Karpas-422 (cell line): ENCODE measurements at regions not wholly inside any gene's neighbourhood (a gene's known extent, or its start where the extent isn't known, plus 50 kb on each side); places are given as distances from the start of the nearest gene placed in this dataset.

Experiments
- DNase-seq: peaks from one replicate; pipeline ENCODE4 v3.0.0-alpha.2; 2015
- H2AFZ ChIP-seq: fragments of 200-600 bp; sonication (generic); 2 replicates; pipeline ENCODE4 v1.6.1; 2014; ENCODE audit warnings: antibody characterized with exemption, low read length, mixed read lengths
- H3K27ac ChIP-seq: fragments of 200-600 bp; sonication (generic); 2 replicates; pipeline ENCODE4 v1.5.1; 2014; ENCODE audit warnings: mild to moderate bottlenecking, low read length, moderate library complexity
- H3K27me3 ChIP-seq: fragments of 200-600 bp; sonication (generic); 2 replicates; pipeline ENCODE4 v1.6.1; 2014; ENCODE audit warnings: low read length, mixed read lengths
- H3K36me3 ChIP-seq: fragments of 200-600 bp; sonication (generic); 2 replicates; pipeline ENCODE4 v1.6.1; 2014; ENCODE audit warnings: low read length, mixed read lengths; ENCODE audit not compliant: insufficient read depth
- H3K4me1 ChIP-seq: fragments of 200-600 bp; sonication (generic); 2 replicates; pipeline ENCODE4 v1.6.1; 2014; ENCODE audit warnings: mild to moderate bottlenecking, low read length, mixed read lengths
- H3K4me2 ChIP-seq: fragments of 200-600 bp; sonication (generic); 2 replicates; pipeline ENCODE4 v1.6.1; 2014; ENCODE audit warnings: low read length, low read depth, mild to moderate bottlenecking; ENCODE audit not compliant: poor library complexity, severe bottlenecking
- H3K4me3 ChIP-seq: fragments of 200-600 bp; sonication (generic); 2 replicates; pipeline ENCODE4 v1.5.1; 2014; ENCODE audit warnings: mild to moderate bottlenecking, antibody characterized with exemption, low read length, mixed read lengths
- H3K79me2 ChIP-seq: fragments of 200-600 bp; sonication (generic); 2 replicates; pipeline ENCODE4 v1.6.1; 2014; ENCODE audit warnings: mild to moderate bottlenecking, low read length, mixed read lengths
- H3K9ac ChIP-seq: fragments of 200-600 bp; sonication (generic); 2 replicates; pipeline ENCODE4 v1.6.0; 2014; ENCODE audit warnings: low read length
- H3K9me2 ChIP-seq: fragments of 200-600 bp; sonication (generic), shearing (Covaris generic); replicated peaks from 2 replicates; pipeline ENCODE4 v1.6.0; 2014; ENCODE audit warnings: mild to moderate bottlenecking, low read length, moderate library complexity; ENCODE audit not compliant: insufficient read depth
- H3K9me3 ChIP-seq: fragments of 300-700, 200-600 bp; sonication (generic); 2 replicates; pipeline ENCODE4 v1.6.1; 2014; ENCODE audit warnings: low read length, mixed read lengths
- H4K20me1 ChIP-seq: fragments of 200-600 bp; sonication (generic); 2 replicates; pipeline ENCODE4 v1.6.1; 2014; ENCODE audit warnings: mild to moderate bottlenecking, antibody characterized with exemption, low read length, low read depth; ENCODE audit not compliant: insufficient read depth

GRCh38 chr9:14445946-14446345 lies 132.0 kb upstream of the NFIB start:
- Histone ChIP-seq H3K36me3 (no peaks in the 10 kb centered on the region), H3K4me1 (no peaks in the 10 kb centered on the region), H3K79me2 (no peaks in the 10 kb centered on the region), H2AFZ (no peak overlapping the region), H3K4me3 (no peak overlapping the region), H4K20me1 (no peaks in the 10 kb centered on the region), H3K4me2 (no peak overlapping the region), H3K9me2 (no peaks in the 10 kb centered on the region), H3K9ac (no peak overlapping the region), H3K9me3 (no peaks in the 10 kb centered on the region), H3K27me3 (no peaks in the 10 kb centered on the region), H3K27ac (no peak overlapping the region)
- DNase-seq, result no peak

- Histone ChIP-seq H3K79me2 (no peaks in the 10 kb centered on the region), H3K4me1 (no peaks in the 10 kb centered on the region), H4K20me1 (no peaks in the 10 kb centered on the region), H2AFZ (no peak overlapping the region), H3K36me3 (no peaks in the 10 kb centered on the region), H3K4me2 (no peak overlapping the region), H3K9ac (no peak overlapping the region), H3K27ac (no peak overlapping the region), H3K9me2 (no peaks in the 10 kb centered on the region), H3K4me3 (no peak overlapping the region), H3K27me3 (no peaks in the 10 kb centered on the region), H3K9me3 (no peaks in the 10 kb centered on the region)
- no peak for DNase-seq
Measured at GRCh38 chr9:14442956-14443355, 129.0 kb upstream of the NFIB start.

GRCh38 chr9:14441976-14442651 lies 128.2 kb upstream of the NFIB start:
- no peaks in the 10 kb centered on the region for H3K4me1 ChIP-seq
- no peak overlapping the region for H2AFZ ChIP-seq
- no peak overlapping the region for H3K9ac ChIP-seq
- no peaks in the 10 kb centered on the region for H3K36me3 ChIP-seq
- H3K27me3 ChIP-seq, result no peaks in the 10 kb centered on the region
- H3K4me2 ChIP-seq, result no peak overlapping the region
- H3K27ac ChIP-seq, result no peak overlapping the region
- no peak overlapping the region for H3K4me3 ChIP-seq
- DNase-seq, result peak; percentile 75
- no peaks in the 10 kb centered on the region for H4K20me1 ChIP-seq
- no peaks in the 10 kb centered on the region for H3K9me2 ChIP-seq
- no peaks in the 10 kb centered on the region for H3K9me3 ChIP-seq
- H3K79me2 ChIP-seq, result no peaks in the 10 kb centered on the region

GRCh38 chr9:14441115-14441514 lies 127.2 kb upstream of the NFIB start:
- Histone ChIP-seq H3K9ac (no peak overlapping the region), H3K4me1 (no peaks in the 10 kb centered on the region), H3K27ac (no peak overlapping the region), H3K9me2 (no peaks in the 10 kb centered on the region), H3K4me2 (no peak overlapping the region), H3K4me3 (no peak overlapping the region), H3K9me3 (no peaks in the 10 kb centered on the region), H2AFZ (no peak overlapping the region), H4K20me1 (no peaks in the 10 kb centered on the region), H3K79me2 (no peaks in the 10 kb centered on the region), H3K36me3 (no peaks in the 10 kb centered on the region), H3K27me3 (no peaks in the 10 kb centered on the region)
- no peak for DNase-seq

- H3K9me3 ChIP-seq, result no peaks in the 10 kb centered on the region
- H3K4me3 ChIP-seq, result no peak overlapping the region
- no peak overlapping the region for H3K9ac ChIP-seq
- no peaks in the 10 kb centered on the region for H3K36me3 ChIP-seq
- H3K4me2 ChIP-seq, result no peak overlapping the region
- H3K27me3 ChIP-seq, result no peaks in the 10 kb centered on the region
- no peaks in the 10 kb centered on the region for H3K9me2 ChIP-seq
- H3K4me1 ChIP-seq, result no peaks in the 10 kb centered on the region
- no peaks in the 10 kb centered on the region for H4K20me1 ChIP-seq
- DNase-seq, result no peak
- H2AFZ ChIP-seq, result no peak overlapping the region
- H3K27ac ChIP-seq, result no peak overlapping the region
- H3K79me2 ChIP-seq, result no peaks in the 10 kb centered on the region
Measured at GRCh38 chr9:14440062-14440461, 126.1 kb upstream of the NFIB start.

- Histone ChIP-seq H4K20me1 (no peaks in the 10 kb centered on the region), H2AFZ (no peak overlapping the region), H3K4me2 (no peak overlapping the region), H3K36me3 (no peaks in the 10 kb centered on the region), H3K9me2 (no peaks in the 10 kb centered on the region), H3K9ac (no peak overlapping the region), H3K4me1 (no peaks in the 10 kb centered on the region), H3K4me3 (no peak overlapping the region), H3K27me3 (no peaks in the 10 kb centered on the region), H3K27ac (no peak overlapping the region), H3K9me3 (no peaks in the 10 kb centered on the region), H3K79me2 (no peaks in the 10 kb centered on the region)
- no peak for DNase-seq
Measured at GRCh38 chr9:14439555-14439954, 125.6 kb upstream of the NFIB start.

GRCh38 chr9:14438232-14439021 lies 124.5 kb upstream of the NFIB start:
- Histone ChIP-seq H3K9me2 (no peaks in the 10 kb centered on the region), H3K4me2 (no peak overlapping the region), H3K9me3 (no peaks in the 10 kb centered on the region), H3K4me3 (no peak overlapping the region), H3K9ac (no peak overlapping the region), H3K4me1 (peaks cover 4% of the 10 kb centered on the region), H3K27ac (no peak overlapping the region), H3K79me2 (no peaks in the 10 kb centered on the region), H3K36me3 (no peaks in the 10 kb centered on the region), H4K20me1 (no peaks in the 10 kb centered on the region), H2AFZ (no peak overlapping the region), H3K27me3 (no peaks in the 10 kb centered on the region)
- no peak for DNase-seq

GRCh38 chr9:14437354-14438231 lies 123.7 kb upstream of the NFIB start:
- Histone ChIP-seq H3K27me3 (no peaks in the 10 kb centered on the region), H3K36me3 (no peaks in the 10 kb centered on the region), H3K27ac (no peak overlapping the region), H2AFZ (no peak overlapping the region), H4K20me1 (no peaks in the 10 kb centered on the region), H3K4me1 (peaks cover 7% of the 10 kb centered on the region), H3K79me2 (no peaks in the 10 kb centered on the region), H3K4me2 (no peak overlapping the region), H3K4me3 (no peak overlapping the region), H3K9ac (no peak overlapping the region), H3K9me2 (no peaks in the 10 kb centered on the region), H3K9me3 (no peaks in the 10 kb centered on the region)
- no peak for DNase-seq
